ENCODE measurements at regions not wholly inside any gene's neighbourhood (a gene's known extent, or its start where the extent isn't known, plus 50 kb on each side); places are given as distances from the start of the nearest gene placed in this dataset.

DNA sequence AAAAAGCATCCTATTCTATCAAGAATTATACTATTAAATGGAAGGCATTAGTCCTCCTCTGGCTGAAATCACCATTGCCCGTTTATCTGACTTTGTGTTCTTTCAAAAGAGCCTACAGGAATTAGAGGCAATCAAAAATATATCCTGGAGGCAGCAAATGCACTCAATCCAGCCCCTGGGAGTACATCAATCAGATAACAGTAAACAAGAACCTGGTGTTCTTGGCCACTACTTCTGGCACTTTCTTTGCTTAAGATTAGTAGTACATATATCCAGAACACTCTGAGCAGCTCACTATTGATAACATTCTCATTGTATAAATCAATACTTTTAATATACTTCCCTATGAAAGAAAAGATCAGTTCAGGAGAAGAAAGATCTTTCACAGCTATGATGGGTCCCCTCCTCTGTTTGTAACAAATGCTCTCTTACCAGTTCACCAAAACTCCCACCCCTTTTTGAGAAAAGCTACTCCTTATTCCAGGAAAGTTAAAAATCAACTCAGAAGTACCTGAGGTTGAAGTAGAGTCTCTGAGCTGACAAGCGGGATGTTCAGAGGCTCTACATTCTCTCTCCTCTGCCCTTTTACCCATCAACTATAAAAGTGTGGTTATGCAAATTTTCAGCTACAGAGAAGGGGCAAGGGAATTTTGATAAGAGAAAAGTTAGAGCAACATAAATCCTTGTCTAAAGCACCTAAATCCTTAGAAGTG lies 176.0 kb downstream of the COX18 start:
- Mint-ChIP-seq H3K4me1 (peaks cover 33% of the 10 kb centered on the region), H3K27ac (no peak overlapping the region), H3K27me3 (ENCODE audit: low read depth) (no peaks in the 10 kb centered on the region), H3K4me3 (no peak overlapping the region), H3K9me3 (peaks cover 4% of the 10 kb centered on the region; the same call in 1 of the 2 replicates), H3K36me3 (peaks cover 4% of the 10 kb centered on the region; the same call in 1 of the 2 replicates)
- DNase-seq (ENCODE audit: low spot score): no peak
- ChIA-PET CTCF (interaction anchor here (0.6 to 1.2 kb wide), 4 partner anchors 16 to 650 kb away, joined by 3 to 5 read pairs (median 4); no protein-coding TSS in a partner anchor), POLR2A (interaction anchor here (0.6 kb wide), 1 partner anchor 53 kb away, joined by 3 read pairs; no protein-coding TSS in a partner anchor)
- TF ChIP-seq CDX4 (CRISPR knock-in tag; IDR thresholded peaks at IDR 0.05; ENCODE audit: borderline replicate concordance) (no peak), NR2C2 (CRISPR knock-in tag; IDR thresholded peaks at IDR 0.05) (no peak), TCF7 (CRISPR knock-in tag; IDR thresholded peaks at IDR 0.05; ENCODE audit: low read depth) (no peak), ELF4 (CRISPR knock-in tag; IDR thresholded peaks at IDR 0.05; ENCODE audit: low read depth) (no peak), NR1H2 (CRISPR knock-in tag; IDR thresholded peaks at IDR 0.05) (no peak), PRDM15 (CRISPR knock-in tag; IDR thresholded peaks at IDR 0.05) (no peak), OVOL2 (CRISPR knock-in tag; IDR thresholded peaks at IDR 0.05; ENCODE audit: borderline replicate concordance) (no peak), JAZF1 (CRISPR knock-in tag; IDR thresholded peaks at IDR 0.05) (no peak), ZNF512 (CRISPR knock-in tag; IDR thresholded peaks at IDR 0.05; ENCODE audit: borderline replicate concordance) (no peak), IRF1 (CRISPR knock-in tag; IDR thresholded peaks at IDR 0.05) (no peak), ZNF423 (CRISPR knock-in tag; IDR thresholded peaks at IDR 0.05) (no peak)
- TF ChIP-seq, protein P1, sequence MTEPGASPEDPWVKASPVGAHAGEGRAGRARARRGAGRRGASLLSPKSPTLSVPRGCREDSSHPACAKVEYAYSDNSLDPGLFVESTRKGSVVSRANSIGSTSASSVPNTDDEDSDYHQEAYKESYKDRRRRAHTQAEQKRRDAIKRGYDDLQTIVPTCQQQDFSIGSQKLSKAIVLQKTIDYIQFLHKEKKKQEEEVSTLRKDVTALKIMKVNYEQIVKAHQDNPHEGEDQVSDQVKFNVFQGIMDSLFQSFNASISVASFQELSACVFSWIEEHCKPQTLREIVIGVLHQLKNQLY (CRISPR knock-in tag; IDR thresholded peaks at IDR 0.05): no peak
- no peak for ATAC-seq

- peaks cover 1% of the 10 kb centered on the region; the same call in 1 of the 2 replicates for H3K27me3 Mint-ChIP-seq (ENCODE audit: low read depth)
- H3K27ac Mint-ChIP-seq: no peak overlapping the region
- H3K4me3 Mint-ChIP-seq: no peak overlapping the region
- no peak for DNase-seq (ENCODE audit: low spot score)
- ATAC-seq: no peak
- H3K9me3 Mint-ChIP-seq: peaks cover 19% of the 10 kb centered on the region
- CTCF ChIA-PET: no interaction called here
- peaks cover 12% of the 10 kb centered on the region for H3K36me3 Mint-ChIP-seq
- TF ChIP-seq, protein P2, sequence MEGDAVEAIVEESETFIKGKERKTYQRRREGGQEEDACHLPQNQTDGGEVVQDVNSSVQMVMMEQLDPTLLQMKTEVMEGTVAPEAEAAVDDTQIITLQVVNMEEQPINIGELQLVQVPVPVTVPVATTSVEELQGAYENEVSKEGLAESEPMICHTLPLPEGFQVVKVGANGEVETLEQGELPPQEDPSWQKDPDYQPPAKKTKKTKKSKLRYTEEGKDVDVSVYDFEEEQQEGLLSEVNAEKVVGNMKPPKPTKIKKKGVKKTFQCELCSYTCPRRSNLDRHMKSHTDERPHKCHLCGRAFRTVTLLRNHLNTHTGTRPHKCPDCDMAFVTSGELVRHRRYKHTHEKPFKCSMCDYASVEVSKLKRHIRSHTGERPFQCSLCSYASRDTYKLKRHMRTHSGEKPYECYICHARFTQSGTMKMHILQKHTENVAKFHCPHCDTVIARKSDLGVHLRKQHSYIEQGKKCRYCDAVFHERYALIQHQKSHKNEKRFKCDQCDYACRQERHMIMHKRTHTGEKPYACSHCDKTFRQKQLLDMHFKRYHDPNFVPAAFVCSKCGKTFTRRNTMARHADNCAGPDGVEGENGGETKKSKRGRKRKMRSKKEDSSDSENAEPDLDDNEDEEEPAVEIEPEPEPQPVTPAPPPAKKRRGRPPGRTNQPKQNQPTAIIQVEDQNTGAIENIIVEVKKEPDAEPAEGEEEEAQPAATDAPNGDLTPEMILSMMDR (IDR thresholded peaks at IDR 0.05): no peak
- TF ChIP-seq TEAD1 (CRISPR knock-in tag; IDR thresholded peaks at IDR 0.05) (no peak), ETV6 (CRISPR knock-in tag; IDR thresholded peaks at IDR 0.05) (no peak)
- POLR2A ChIA-PET: no interaction called here
- peaks cover 29% of the 10 kb centered on the region for H3K4me1 Mint-ChIP-seq
Observed at GRCh38 chr4:72888331-72888730, 181.2 kb downstream of the COX18 start.

All from WTC11 (cell line).